ENCODE measurements at regions not wholly inside any gene's neighbourhood (a gene's known extent, or its start where the extent isn't known, plus 50 kb on each side); places are given as distances from the start of the nearest gene placed in this dataset.

GRCh38 chr1:213539464-213539863, 448.3 kb upstream of the PROX1 start:
- TF ChIP-seq CTCF (IDR thresholded peaks at IDR 0.05) (no peak), POLR2AphosphoS5 (IDR thresholded peaks at IDR 0.05; ENCODE audit: insufficient read depth in 1 of 2, low read depth in 1 of 2) (no peak), POLR2A (IDR thresholded peaks at IDR 0.05) (no peak)
